HG03066 (cell line): ENCODE measurements at regions not wholly inside any gene's neighbourhood (a gene's known extent, or its start where the extent isn't known, plus 50 kb on each side); places are given as distances from the start of the nearest gene placed in this dataset.

Experiments
- ATAC-seq: cut with Tn5 transposase; IDR thresholded peaks from one replicate; pipeline ENCODE4 v1.9.1; 2021; ENCODE audit warnings: low read depth; ENCODE audit not compliant: unreplicated experiment

GRCh38 chr10:60669501-60669900 is 108.8 kb upstream of the CDK1 start:
- ATAC-seq, result no peak

- no peak for ATAC-seq
These were observed 112.1 kb upstream of the CDK1 start for GRCh38 chr10:60666221-60666620.

GRCh38 chr10:60664859-60665258 is 113.4 kb upstream of the CDK1 start:
- no peak for ATAC-seq

- ATAC-seq, result no peak
These were observed 114.4 kb upstream of the CDK1 start for GRCh38 chr10:60663850-60664249.

GRCh38 chr10:60662917-60663614 is 115.2 kb upstream of the CDK1 start:
- ATAC-seq, result no peak

GRCh38 chr10:60661637-60662036 is 116.6 kb upstream of the CDK1 start:
- no peak for ATAC-seq

GRCh38 chr10:60660625-60661024 is 117.7 kb upstream of the CDK1 start:
- ATAC-seq, result no peak

- ATAC-seq, result no peak
These were observed 123.3 kb upstream of the CDK1 start for GRCh38 chr10:60654813-60655464.

- ATAC-seq, result peak; percentile 70
These were observed 125.7 kb upstream of the CDK1 start for GRCh38 chr10:60652628-60653027.

- ATAC-seq, result no peak
These were observed 127.9 kb upstream of the CDK1 start for GRCh38 chr10:60650378-60650800.

GRCh38 chr10:60649485-60650377 is 128.5 kb upstream of the CDK1 start:
- ATAC-seq, result no peak

GRCh38 chr10:60648761-60649160 is 129.5 kb upstream of the CDK1 start:
- ATAC-seq, result no peak

- ATAC-seq, result no peak
These were observed 131.1 kb upstream of the CDK1 start for GRCh38 chr10:60646966-60647796.

- ATAC-seq, result no peak
These were observed 132.3 kb upstream of the CDK1 start for GRCh38 chr10:60645980-60646379.

GRCh38 chr10:60644436-60645130 is 133.7 kb upstream of the CDK1 start:
- no peak for ATAC-seq

GRCh38 chr10:60643874-60644273 is 134.4 kb upstream of the CDK1 start:
- no peak for ATAC-seq

GRCh38 chr10:60629332-60629731 is 148.9 kb upstream of the CDK1 start:
- no peak for ATAC-seq

GRCh38 chr10:60627778-60628748 is 150.2 kb upstream of the CDK1 start:
- ATAC-seq, result no peak

GRCh38 chr10:60626037-60626436 is 152.2 kb upstream of the CDK1 start:
- no peak for ATAC-seq
